Epithelial cell of proximal tubule (primary cell): ENCODE measurements at regions not wholly inside any gene's neighbourhood (a gene's known extent, or its start where the extent isn't known, plus 50 kb on each side); places are given as distances from the start of the nearest gene placed in this dataset.

Experiments
- DNase-seq: peaks from one replicate; pipeline ENCODE4 v3.0.0-alpha.2; 2011; ENCODE audit warnings: low read depth
- H3K4me3 ChIP-seq: 2 replicates; pipeline ENCODE4 v1.5.1; 2011; ENCODE audit warnings: low read depth, mild to moderate bottlenecking, low read length
- TF ChIP-seq, protein P1 (sequence below): conservative IDR thresholded peaks from 2 replicates; pipeline ENCODE4 v1.5.1; 2012; ENCODE audit warnings: low read depth, mild to moderate bottlenecking, low read length

DNA sequence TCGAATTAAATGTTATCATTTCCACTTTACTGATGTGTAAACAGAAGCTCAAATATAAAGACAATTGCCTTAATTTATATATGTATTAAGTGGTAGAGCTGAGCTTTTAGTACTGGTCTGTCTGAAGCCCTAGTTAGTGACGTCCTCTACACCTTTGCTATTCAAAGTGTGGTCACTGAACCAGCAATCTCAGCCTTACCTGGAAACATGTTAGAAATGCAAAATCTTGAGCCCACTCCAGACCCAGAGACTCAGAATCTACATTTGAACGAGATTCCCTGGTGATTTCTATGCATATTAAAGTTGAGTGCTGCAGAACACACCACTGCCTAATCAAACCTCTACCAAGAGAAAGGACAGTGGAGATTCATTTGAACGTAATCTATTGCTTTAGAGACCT is 88.3 kb upstream of the MPDZ start:
- H3K4me3 ChIP-seq: no peak overlapping the region
- TF ChIP-seq, protein P1, sequence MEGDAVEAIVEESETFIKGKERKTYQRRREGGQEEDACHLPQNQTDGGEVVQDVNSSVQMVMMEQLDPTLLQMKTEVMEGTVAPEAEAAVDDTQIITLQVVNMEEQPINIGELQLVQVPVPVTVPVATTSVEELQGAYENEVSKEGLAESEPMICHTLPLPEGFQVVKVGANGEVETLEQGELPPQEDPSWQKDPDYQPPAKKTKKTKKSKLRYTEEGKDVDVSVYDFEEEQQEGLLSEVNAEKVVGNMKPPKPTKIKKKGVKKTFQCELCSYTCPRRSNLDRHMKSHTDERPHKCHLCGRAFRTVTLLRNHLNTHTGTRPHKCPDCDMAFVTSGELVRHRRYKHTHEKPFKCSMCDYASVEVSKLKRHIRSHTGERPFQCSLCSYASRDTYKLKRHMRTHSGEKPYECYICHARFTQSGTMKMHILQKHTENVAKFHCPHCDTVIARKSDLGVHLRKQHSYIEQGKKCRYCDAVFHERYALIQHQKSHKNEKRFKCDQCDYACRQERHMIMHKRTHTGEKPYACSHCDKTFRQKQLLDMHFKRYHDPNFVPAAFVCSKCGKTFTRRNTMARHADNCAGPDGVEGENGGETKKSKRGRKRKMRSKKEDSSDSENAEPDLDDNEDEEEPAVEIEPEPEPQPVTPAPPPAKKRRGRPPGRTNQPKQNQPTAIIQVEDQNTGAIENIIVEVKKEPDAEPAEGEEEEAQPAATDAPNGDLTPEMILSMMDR: no peak
- DNase-seq: no peak

DNA sequence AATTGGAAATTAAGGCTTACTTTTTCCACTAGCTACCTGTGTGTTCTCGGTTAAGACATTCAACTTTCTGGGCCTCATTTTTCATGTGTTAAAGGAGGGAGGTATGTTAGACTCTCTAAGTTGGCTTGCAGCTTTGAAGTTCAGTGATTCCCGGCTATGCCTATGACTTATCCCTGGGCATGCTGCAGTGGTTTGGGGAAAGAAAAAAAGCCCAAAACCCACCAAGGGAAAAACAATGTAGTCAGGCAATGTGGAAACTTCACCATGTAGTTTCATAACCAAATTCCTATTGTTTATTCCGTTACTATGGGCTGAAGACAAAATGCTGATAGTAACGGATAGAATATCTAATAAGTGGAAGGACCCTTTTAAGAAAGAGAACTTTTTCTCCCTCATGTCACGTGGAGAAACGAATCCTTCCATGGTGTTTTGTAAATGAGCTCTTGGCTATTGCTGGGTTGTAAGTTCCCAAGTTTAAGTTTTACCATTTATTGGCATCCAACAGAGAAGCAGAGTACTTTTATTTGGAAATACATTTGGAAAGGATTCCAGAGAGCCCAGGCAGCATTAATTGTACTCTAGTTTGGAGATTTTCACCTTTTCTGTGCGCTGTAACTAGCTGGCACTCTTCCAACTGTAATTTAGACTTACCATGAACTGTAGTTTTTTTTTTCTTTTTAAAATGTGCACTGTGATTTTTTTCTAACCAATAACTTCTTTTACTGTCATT is 84.9 kb upstream of the MPDZ start:
- H3K4me3 ChIP-seq: no peak overlapping the region
- TF ChIP-seq, protein P1: no peak
- DNase-seq: no peak

DNA sequence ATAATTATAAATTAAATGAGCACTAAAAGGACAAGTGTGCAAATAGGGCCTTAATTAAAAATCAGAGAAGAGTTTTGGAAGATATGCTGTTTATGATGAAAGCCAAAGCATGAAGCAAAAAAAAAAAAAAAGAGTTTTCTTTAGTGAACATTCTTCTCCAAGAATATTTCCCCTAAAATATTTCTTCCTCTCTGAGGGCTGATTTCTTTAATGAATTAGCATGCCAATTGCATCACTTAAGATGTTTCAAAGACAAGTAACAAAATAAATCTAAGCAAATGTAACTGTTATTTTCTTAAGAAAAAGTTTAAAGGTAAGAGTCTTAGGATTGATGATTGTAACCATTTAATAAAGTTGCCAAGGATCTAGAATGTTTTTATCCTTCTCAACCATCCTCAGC is 81.6 kb upstream of the MPDZ start:
- TF ChIP-seq, protein P1: no peak
- H3K4me3 ChIP-seq: no peak overlapping the region
- no peak for DNase-seq

DNA sequence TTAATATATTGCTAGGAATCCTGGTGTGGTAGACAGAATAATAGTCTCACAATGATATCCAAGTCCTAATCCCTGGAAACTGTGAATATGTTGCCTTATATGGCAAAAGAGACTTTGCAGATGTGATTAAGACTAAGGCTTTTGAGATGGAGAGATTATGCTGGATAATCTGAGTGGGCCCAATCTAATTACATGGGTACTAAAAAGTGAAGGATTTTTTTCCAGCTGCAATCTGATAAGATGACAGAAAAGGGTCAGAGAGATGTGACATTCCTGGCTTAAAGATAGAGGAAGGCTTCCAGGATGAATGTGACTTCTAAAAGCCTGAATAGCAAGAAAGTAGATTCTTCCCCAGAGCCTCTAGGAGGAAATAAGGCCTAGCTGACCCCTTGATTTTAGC is 80.7 kb upstream of the MPDZ start:
- no peak for DNase-seq
- H3K4me3 ChIP-seq: no peak overlapping the region
- TF ChIP-seq, protein P1: no peak

DNA sequence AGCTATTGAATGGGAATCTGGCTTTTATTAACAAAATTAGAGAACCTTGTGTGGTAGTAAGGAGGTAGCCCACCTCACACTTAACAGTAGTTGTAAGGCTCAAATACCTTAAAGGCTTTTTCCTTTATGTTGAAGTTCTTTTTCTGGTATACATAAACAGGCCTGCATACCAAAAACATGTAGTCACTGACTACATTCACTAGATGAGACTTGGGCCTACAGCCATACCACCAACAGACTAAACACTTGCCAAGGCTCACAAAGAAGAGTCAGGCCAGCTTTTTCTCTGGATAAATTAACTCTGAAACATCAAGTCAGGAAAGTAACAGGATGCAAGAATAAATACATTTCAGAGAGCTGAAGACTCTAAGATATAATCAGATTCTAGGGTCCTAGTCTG is 78.6 kb upstream of the MPDZ start:
- no peak overlapping the region for H3K4me3 ChIP-seq
- no peak for DNase-seq
- TF ChIP-seq, protein P1: no peak

DNA sequence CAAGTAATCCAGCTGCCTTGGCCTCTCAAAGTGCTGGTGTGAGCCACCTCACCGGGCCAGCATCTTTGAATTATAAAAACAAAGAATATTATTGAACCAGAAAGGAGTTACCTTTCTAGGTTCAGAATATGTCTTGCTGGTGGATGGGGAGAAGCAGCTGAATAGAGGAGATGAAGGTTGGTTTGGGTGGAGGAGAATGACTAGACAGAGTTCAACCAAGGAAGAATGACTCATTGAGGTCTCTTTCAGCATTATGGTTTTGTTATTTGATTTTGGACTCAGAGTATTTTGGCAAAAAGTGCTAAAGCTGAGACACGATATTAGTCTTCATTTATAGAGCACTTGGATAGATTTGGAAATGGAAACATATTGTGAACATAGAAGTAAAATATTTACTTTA is 75.2 kb upstream of the MPDZ start:
- TF ChIP-seq, protein P1: no peak
- H3K4me3 ChIP-seq: no peak overlapping the region
- DNase-seq: no peak

DNA sequence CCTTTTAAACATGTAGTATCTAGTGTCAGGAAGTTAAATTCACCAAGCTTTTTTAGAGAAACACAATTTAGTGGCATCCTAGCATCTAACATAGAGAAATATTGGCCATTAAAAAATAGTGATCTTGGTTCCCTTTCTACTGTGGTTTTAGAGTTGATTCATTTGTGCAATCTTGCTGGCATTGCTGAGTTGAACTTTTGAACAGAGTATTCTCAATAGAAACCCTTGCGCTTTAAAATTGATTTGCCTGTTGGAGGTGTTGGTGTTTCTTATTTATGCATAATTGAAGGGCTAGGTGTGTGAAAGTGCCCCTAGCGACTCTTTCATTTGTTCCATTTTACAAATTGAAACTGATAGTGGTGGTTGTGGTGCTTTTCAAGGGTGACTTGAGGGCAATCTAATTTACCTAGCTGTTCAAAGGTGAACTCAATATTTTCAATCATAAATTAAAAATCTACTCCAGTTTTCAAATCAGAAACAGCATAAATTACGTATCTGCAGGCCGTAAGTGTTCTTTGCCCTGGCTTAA is 73.0 kb upstream of the MPDZ start:
- TF ChIP-seq, protein P1: no peak
- DNase-seq: no peak
- H3K4me3 ChIP-seq: no peak overlapping the region
